CD4-positive, alpha-beta T cell (primary cell): ENCODE measurements at regions not wholly inside any gene's neighbourhood (a gene's known extent, or its start where the extent isn't known, plus 50 kb on each side); places are given as distances from the start of the nearest gene placed in this dataset.

ENCODE experiments used
- ATAC-seq: fragments of 200-7000 bp; cut with Tn5 transposase; one replicate; pipeline ENCODE4 v1.10.0; 2022; ENCODE audit warnings: mild to moderate bottlenecking; ENCODE audit not compliant: poor library complexity
- CTCF ChIA-PET: fragments of 350-600 bp; sonication (Branson Sonifier 250); formaldehyde crosslinking; loops from one replicate; lab custom pipeline; 2021; ENCODE audit warnings: antibody characterized with exemption, inconsistent platforms; lab: Charles Lee
- POLR2A ChIA-PET: fragments of 350-600 bp; sonication (Branson Sonifier 250); formaldehyde crosslinking; loops from one replicate; lab custom pipeline; 2021; ENCODE audit warnings: antibody characterized with exemption, inconsistent platforms; lab: Charles Lee
- DNase-seq, 14 experiments: peaks; one replicate each; pipeline ENCODE4 v3.0.0-alpha.2; 2013 to 2020; ENCODE audit warnings: mixed read lengths in 2 of 14
- H3K27ac ChIP-seq, 2 donors: one replicate each; pipeline versions ENCODE4 v1.5.1 to v1.7.0; 2013; ENCODE audit warnings: low read length in 2 of 2, low read depth in 1 of 2, mild to moderate bottlenecking in 1 of 2
- H3K27me3 ChIP-seq, 2 experiments: 1 replicate in 1 of 2; 2 replicates in 1 of 2; pipeline versions ENCODE4 v1.6.1 to v1.7.0; 2013; ENCODE audit warnings: low read length in 2 of 2, control low read depth in 1 of 2, mild to moderate bottlenecking in 1 of 2, moderate library complexity in 1 of 2; ENCODE audit not compliant: insufficient read depth in 2 of 2, control insufficient read depth in 1 of 2
- H3K36me3 ChIP-seq: one replicate; pipeline ENCODE4 v1.6.1; 2013; ENCODE audit warnings: low read length, control low read depth; ENCODE audit not compliant: insufficient read depth
- H3K4me1 ChIP-seq: one replicate; pipeline ENCODE4 v1.6.1; 2013; ENCODE audit warnings: low read length, control low read depth; ENCODE audit not compliant: insufficient read depth
- H3K4me3 ChIP-seq: one replicate; pipeline ENCODE4 v1.5.1; 2013; ENCODE audit warnings: mild to moderate bottlenecking, low read length, moderate library complexity
- H3K9me3 ChIP-seq, 2 experiments: 1 replicate in 1 of 2; 2 replicates in 1 of 2; pipeline versions ENCODE4 v1.6.1 to v1.7.0; 2013; ENCODE audit warnings: low read length in 2 of 2, mild to moderate bottlenecking in 2 of 2, control low read depth in 1 of 2, moderate library complexity in 1 of 2; ENCODE audit not compliant: control insufficient read depth in 1 of 2, insufficient read depth in 1 of 2
- H3K27ac Mint-ChIP-seq: one replicate; pipeline ENCODE4 v1.8.0; 2020; ENCODE audit warnings: mixed read lengths
- H3K27me3 Mint-ChIP-seq: one replicate; pipeline ENCODE4 v1.8.0; 2021; ENCODE audit warnings: mixed read lengths
- H3K36me3 Mint-ChIP-seq: one replicate; pipeline ENCODE4 v1.8.0; 2021; ENCODE audit warnings: low read depth, mixed read lengths
- H3K4me1 Mint-ChIP-seq: one replicate; pipeline ENCODE4 v1.8.0; 2021; ENCODE audit warnings: low read depth, mixed read lengths
- H3K4me3 Mint-ChIP-seq: one replicate; pipeline ENCODE4 v1.8.0; 2020; ENCODE audit warnings: mild to moderate bottlenecking, mixed read lengths
- H3K9me3 Mint-ChIP-seq: one replicate; pipeline ENCODE4 v1.8.0; 2020; ENCODE audit warnings: mixed read lengths
- intact Hi-C, 2 experiments: fragments of 100-400 bp; cut with DNase I in 1 of 2; cut with micrococcal nuclease in 1 of 2; formaldehyde crosslinking; loops; one replicate each; pipeline versions ENCODE4 v1.15.1 to v1.9.0; 2023 to 2025; cut with DNase I, micrococcal nuclease
- TF ChIP-seq, protein P1 (sequence below): fragments of 200-600 bp; IDR thresholded peaks from one replicate; pipeline ENCODE4 v1.8.0; 2022; ENCODE audit warnings: antibody characterized with exemption, mild to moderate bottlenecking

DNA sequence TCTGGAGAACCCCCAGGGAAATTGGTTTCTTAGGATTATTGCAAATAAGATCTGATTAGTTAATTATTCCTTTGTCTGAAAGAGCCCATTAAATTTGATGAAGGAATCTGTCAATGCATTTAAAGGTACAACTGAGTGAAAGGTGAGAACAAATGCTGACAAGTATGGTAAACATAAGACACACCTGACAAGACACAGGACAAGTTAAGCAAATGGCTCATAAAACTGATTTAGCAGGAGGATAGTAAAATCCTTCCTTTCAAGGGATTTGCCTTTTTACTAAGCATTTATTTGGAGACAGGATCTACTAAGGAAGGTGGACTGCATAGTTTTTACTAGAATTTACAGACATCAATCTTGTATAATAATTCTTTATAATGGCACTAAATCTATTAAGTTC lies 553.9 kb downstream of the SPRY1 start:
- H3K27ac ChIP-seq = no peak overlapping the region
- no peaks in the 10 kb centered on the region for H3K4me1 Mint-ChIP-seq
- no peaks in the 10 kb centered on the region for H3K36me3 Mint-ChIP-seq
- TF ChIP-seq, protein P1, sequence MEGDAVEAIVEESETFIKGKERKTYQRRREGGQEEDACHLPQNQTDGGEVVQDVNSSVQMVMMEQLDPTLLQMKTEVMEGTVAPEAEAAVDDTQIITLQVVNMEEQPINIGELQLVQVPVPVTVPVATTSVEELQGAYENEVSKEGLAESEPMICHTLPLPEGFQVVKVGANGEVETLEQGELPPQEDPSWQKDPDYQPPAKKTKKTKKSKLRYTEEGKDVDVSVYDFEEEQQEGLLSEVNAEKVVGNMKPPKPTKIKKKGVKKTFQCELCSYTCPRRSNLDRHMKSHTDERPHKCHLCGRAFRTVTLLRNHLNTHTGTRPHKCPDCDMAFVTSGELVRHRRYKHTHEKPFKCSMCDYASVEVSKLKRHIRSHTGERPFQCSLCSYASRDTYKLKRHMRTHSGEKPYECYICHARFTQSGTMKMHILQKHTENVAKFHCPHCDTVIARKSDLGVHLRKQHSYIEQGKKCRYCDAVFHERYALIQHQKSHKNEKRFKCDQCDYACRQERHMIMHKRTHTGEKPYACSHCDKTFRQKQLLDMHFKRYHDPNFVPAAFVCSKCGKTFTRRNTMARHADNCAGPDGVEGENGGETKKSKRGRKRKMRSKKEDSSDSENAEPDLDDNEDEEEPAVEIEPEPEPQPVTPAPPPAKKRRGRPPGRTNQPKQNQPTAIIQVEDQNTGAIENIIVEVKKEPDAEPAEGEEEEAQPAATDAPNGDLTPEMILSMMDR = no peak
- DNase-seq (no peak), ATAC-seq (no peak)
- no peaks in the 10 kb centered on the region for H3K36me3 ChIP-seq
- H3K9me3 ChIP-seq = no peaks in the 10 kb centered on the region
- intact Hi-C loops = no loop called here
- H3K9me3 Mint-ChIP-seq = no peaks in the 10 kb centered on the region
- POLR2A ChIA-PET = no interaction called here
- H3K27ac Mint-ChIP-seq = no peak overlapping the region
- no peaks in the 10 kb centered on the region for H3K4me1 ChIP-seq
- CTCF ChIA-PET = no interaction called here
- no peaks in the 10 kb centered on the region for H3K27me3 ChIP-seq
- no peaks in the 10 kb centered on the region for H3K27me3 Mint-ChIP-seq
- H3K4me3 ChIP-seq = no peak overlapping the region
- H3K4me3 Mint-ChIP-seq = no peak overlapping the region

DNA sequence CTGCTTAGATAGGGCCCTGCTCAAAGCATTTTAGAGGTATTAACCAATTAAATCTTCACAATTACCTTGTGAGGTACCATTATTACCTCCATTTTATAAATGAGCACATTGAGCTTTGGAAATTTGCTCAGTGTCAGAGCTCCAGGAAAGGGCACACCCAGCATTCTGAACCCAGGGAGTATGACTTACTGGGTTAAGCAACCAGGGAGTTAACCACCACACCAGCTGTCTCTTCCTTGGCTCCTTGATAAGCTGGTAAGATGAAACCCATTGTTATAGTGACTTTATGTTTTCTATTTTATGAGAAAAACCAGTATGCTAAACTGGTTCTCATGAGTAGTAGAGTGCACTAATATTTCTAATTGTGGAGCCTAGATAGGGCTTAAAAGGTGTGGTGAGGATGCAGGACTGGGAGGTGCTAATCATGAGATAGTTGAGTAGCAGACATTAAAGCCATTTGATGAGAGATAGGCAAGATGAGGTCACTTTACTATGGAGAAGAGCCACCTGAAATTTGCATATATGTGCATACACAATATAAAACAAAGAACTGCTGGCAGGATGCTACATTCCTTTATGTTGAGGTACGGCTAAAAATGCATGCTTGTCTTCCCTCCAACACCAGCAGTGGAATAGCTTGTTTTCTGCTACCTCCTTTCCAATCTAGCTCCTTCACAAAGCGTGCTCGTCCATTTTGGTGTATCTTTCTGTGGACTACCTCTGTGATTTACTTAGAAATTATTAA lies 556.1 kb downstream of the SPRY1 start:
- H3K9me3 ChIP-seq = no peaks in the 10 kb centered on the region
- Mint-ChIP-seq H3K9me3 (no peaks in the 10 kb centered on the region), H3K27me3 (no peaks in the 10 kb centered on the region), H3K4me1 (no peaks in the 10 kb centered on the region), H3K27ac (no peak overlapping the region), H3K36me3 (no peaks in the 10 kb centered on the region), H3K4me3 (no peak overlapping the region)
- H3K27ac ChIP-seq = no peak overlapping the region
- no peaks in the 10 kb centered on the region for H3K27me3 ChIP-seq
- no peaks in the 10 kb centered on the region for H3K36me3 ChIP-seq
- DNase-seq (no peak), ATAC-seq (no peak)
- ChIA-PET CTCF (no interaction called here), POLR2A (no interaction called here)
- TF ChIP-seq, protein P1 = no peak
- H3K4me3 ChIP-seq = no peak overlapping the region
- intact Hi-C loops = no loop called here
- no peaks in the 10 kb centered on the region for H3K4me1 ChIP-seq

DNA sequence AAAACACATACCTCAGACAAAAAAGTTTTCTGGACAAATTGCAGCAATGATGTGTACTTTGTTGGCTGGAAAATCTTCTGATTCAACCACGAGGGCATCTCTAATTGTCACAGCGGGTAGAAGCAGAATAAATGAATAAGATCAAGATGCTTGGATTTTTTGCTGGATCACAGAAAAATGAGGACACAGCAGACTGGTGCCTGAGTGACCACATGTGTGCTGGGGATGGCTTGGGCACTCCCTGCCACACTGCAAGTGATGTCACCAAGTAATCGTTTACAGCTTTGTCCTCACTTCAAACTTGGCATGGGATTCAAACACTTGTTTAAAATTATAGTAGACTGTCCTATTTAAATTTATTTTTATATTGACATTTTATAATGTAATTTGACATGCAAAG lies 557.0 kb downstream of the SPRY1 start:
- Mint-ChIP-seq H3K4me1 (no peaks in the 10 kb centered on the region), H3K4me3 (no peak overlapping the region), H3K9me3 (no peaks in the 10 kb centered on the region), H3K27me3 (no peaks in the 10 kb centered on the region), H3K36me3 (no peaks in the 10 kb centered on the region), H3K27ac (no peak overlapping the region)
- TF ChIP-seq, protein P1 = no peak
- H3K9me3 ChIP-seq = no peaks in the 10 kb centered on the region
- H3K27ac ChIP-seq = no peak overlapping the region
- H3K4me1 ChIP-seq = no peaks in the 10 kb centered on the region
- H3K36me3 ChIP-seq = no peaks in the 10 kb centered on the region
- no peak overlapping the region for H3K4me3 ChIP-seq
- H3K27me3 ChIP-seq = no peaks in the 10 kb centered on the region
- no peak for ATAC-seq
- ChIA-PET CTCF (no interaction called here), POLR2A (no interaction called here)
- DNase-seq = no peak
- intact Hi-C loops = no loop called here
